Mesodermal cell (in vitro differentiated cells): ENCODE measurements at regions not wholly inside any gene's neighbourhood (a gene's known extent, or its start where the extent isn't known, plus 50 kb on each side); places are given as distances from the start of the nearest gene placed in this dataset.

Source experiments
- H3K27ac ChIP-seq: 2 replicates; pipeline ENCODE4 v1.7.0; 2013; ENCODE audit warnings: mild to moderate bottlenecking, low read depth, low read length, moderate library complexity; ENCODE audit not compliant: severe bottlenecking
- H3K36me3 ChIP-seq: 2 replicates; pipeline ENCODE4 v1.7.1; 2013; ENCODE audit warnings: mild to moderate bottlenecking, low read length, moderate library complexity; ENCODE audit not compliant: control insufficient read depth, insufficient read depth
- H3K4me1 ChIP-seq: one replicate; pipeline ENCODE4 v1.7.1; 2013; ENCODE audit warnings: mild to moderate bottlenecking, low read length; ENCODE audit not compliant: insufficient read depth, control insufficient read depth, poor library complexity, severe bottlenecking
- H3K4me3 ChIP-seq: 2 replicates; pipeline ENCODE4 v1.7.0; 2013; ENCODE audit warnings: low read length, control low read depth, mild to moderate bottlenecking; ENCODE audit not compliant: insufficient read depth, poor library complexity, severe bottlenecking; ENCODE audit errors: extremely low read depth
- H3K9me3 ChIP-seq: 2 replicates; pipeline ENCODE4 v1.7.1; 2013; ENCODE audit warnings: mild to moderate bottlenecking, low read length, moderate library complexity; ENCODE audit not compliant: control insufficient read depth
- WGBS, 2 experiments: methylation state at CpG; one replicate each; pipeline ENCODE4 v1.1.5; 2013; ENCODE audit warnings: missing lambda C conversion rate in 2 of 2; ENCODE audit not compliant: insufficient coverage in 2 of 2; 5-methylcytosine and 5-hydroxymethylcytosine counted together

GRCh38 chr14:98298481-98299244, 973.3 kb downstream of the BCL11B start:
- Histone ChIP-seq H3K9me3 (no peaks in the 10 kb centered on the region), H3K36me3 (no peaks in the 10 kb centered on the region), H3K27ac (no peak overlapping the region), H3K4me3 (no peak overlapping the region), H3K4me1 (peaks cover 3% of the 10 kb centered on the region)
- 87 to 93% methylated on average over 3 of the region's 8 CpGs for WGBS, 2 experiments

GRCh38 chr14:98301681-98302080, 970.3 kb downstream of the BCL11B start:
- WGBS, 2 experiments, result 100% methylated on average over 1 to 3 of the region's 4 CpGs
- H3K27ac ChIP-seq, result no peak overlapping the region
- no peaks in the 10 kb centered on the region for H3K4me1 ChIP-seq
- H3K36me3 ChIP-seq, result no peaks in the 10 kb centered on the region
- no peak overlapping the region for H3K4me3 ChIP-seq
- no peaks in the 10 kb centered on the region for H3K9me3 ChIP-seq

GRCh38 chr14:98304574-98304973, 967.4 kb downstream of the BCL11B start:
- Histone ChIP-seq H3K4me3 (no peak overlapping the region), H3K4me1 (peaks cover 3% of the 10 kb centered on the region), H3K36me3 (no peaks in the 10 kb centered on the region), H3K9me3 (no peaks in the 10 kb centered on the region), H3K27ac (no peak overlapping the region)
- WGBS, 2 experiments, result 89 to 100% methylated on average over 1 to 3 of the region's 3 CpGs

- WGBS, 2 experiments, result 100% methylated on average over 1 of the region's 1 CpG; no CpG with 5 or more reads in 1 of the 2 experiments
- Histone ChIP-seq H3K4me3 (no peak overlapping the region), H3K27ac (no peak overlapping the region)
These were observed 962.4 kb downstream of the BCL11B start for GRCh38 chr14:98309591-98309990.

GRCh38 chr14:98312006-98312405, 960.0 kb downstream of the BCL11B start:
- H3K36me3 ChIP-seq, result no peaks in the 10 kb centered on the region
- H3K4me3 ChIP-seq, result no peak overlapping the region
- no peaks in the 10 kb centered on the region for H3K9me3 ChIP-seq
- no peaks in the 10 kb centered on the region for H3K4me1 ChIP-seq
- WGBS, 2 experiments, result 88 to 94% methylated on average over 1 of the region's 1 CpG
- no peak overlapping the region for H3K27ac ChIP-seq

More at GRCh38 chr14:98309591-98309990, 962.4 kb downstream of the BCL11B start:
- no peaks in the 10 kb centered on the region for H3K9me3 ChIP-seq
- H3K36me3 ChIP-seq, result no peaks in the 10 kb centered on the region
- H3K4me1 ChIP-seq, result peaks cover 3% of the 10 kb centered on the region

- H3K36me3 ChIP-seq, result no peaks in the 10 kb centered on the region
- H3K27ac ChIP-seq, result no peak overlapping the region
- H3K9me3 ChIP-seq, result no peaks in the 10 kb centered on the region
- H3K4me1 ChIP-seq, result no peaks in the 10 kb centered on the region
- no peak overlapping the region for H3K4me3 ChIP-seq
- 80% methylated on average over 1 of the region's 3 CpGs; no CpG with 5 or more reads in 1 of the 2 experiments for WGBS, 2 experiments
These were observed 950.2 kb downstream of the BCL11B start for GRCh38 chr14:98321841-98322240.

- Histone ChIP-seq H3K36me3 (no peaks in the 10 kb centered on the region), H3K9me3 (no peaks in the 10 kb centered on the region), H3K4me1 (no peaks in the 10 kb centered on the region), H3K4me3 (no peak overlapping the region), H3K27ac (no peak overlapping the region)
- 89 to 100% methylated on average over 1 to 2 of the region's 2 CpGs for WGBS, 2 experiments
These were observed 948.2 kb downstream of the BCL11B start for GRCh38 chr14:98323836-98324235.

- WGBS, 2 experiments, result 80 to 100% methylated on average over 1 of the region's 1 CpG
- Histone ChIP-seq H3K4me1 (no peaks in the 10 kb centered on the region), H3K4me3 (no peak overlapping the region), H3K27ac (no peak overlapping the region), H3K36me3 (no peaks in the 10 kb centered on the region), H3K9me3 (no peaks in the 10 kb centered on the region)
These were observed 946.2 kb downstream of the BCL11B start for GRCh38 chr14:98325761-98326160.

- WGBS, 2 experiments, result 78 to 84% methylated on average over 4 to 6 of the region's 6 CpGs
- Histone ChIP-seq H3K4me1 (no peaks in the 10 kb centered on the region), H3K27ac (no peak overlapping the region), H3K36me3 (no peaks in the 10 kb centered on the region), H3K9me3 (no peaks in the 10 kb centered on the region), H3K4me3 (no peak overlapping the region)
These were observed 943.5 kb downstream of the BCL11B start for GRCh38 chr14:98328496-98328895.

GRCh38 chr14:98334186-98334585, 937.8 kb downstream of the BCL11B start:
- H3K27ac ChIP-seq, result no peak overlapping the region
- no peaks in the 10 kb centered on the region for H3K4me1 ChIP-seq
- no peak overlapping the region for H3K4me3 ChIP-seq
- WGBS, 2 experiments, result 91 to 100% methylated on average over 2 to 3 of the region's 5 CpGs
- H3K36me3 ChIP-seq, result no peaks in the 10 kb centered on the region
- H3K9me3 ChIP-seq, result no peaks in the 10 kb centered on the region

- H3K9me3 ChIP-seq, result no peaks in the 10 kb centered on the region
- H3K27ac ChIP-seq, result no peak overlapping the region
- no peaks in the 10 kb centered on the region for H3K4me1 ChIP-seq
- H3K4me3 ChIP-seq, result no peak overlapping the region
- H3K36me3 ChIP-seq, result no peaks in the 10 kb centered on the region
- no CpG with 5 or more reads among the region's 3 CpGs for WGBS, 2 experiments
These were observed 930.8 kb downstream of the BCL11B start for GRCh38 chr14:98341211-98341610.
